RPMI8226 (cell line): ENCODE measurements at regions not wholly inside any gene's neighbourhood (a gene's known extent, or its start where the extent isn't known, plus 50 kb on each side); places are given as distances from the start of the nearest gene placed in this dataset.
"Not testable (repeated sequence)": the region's sequence is repeated elsewhere in the genome, so short reads cannot be mapped to it uniquely, and the experiment has no call there.

Experiments
- DNase-seq: peaks from one replicate; pipeline ENCODE4 v3.0.0-alpha.2; 2015

DNA sequence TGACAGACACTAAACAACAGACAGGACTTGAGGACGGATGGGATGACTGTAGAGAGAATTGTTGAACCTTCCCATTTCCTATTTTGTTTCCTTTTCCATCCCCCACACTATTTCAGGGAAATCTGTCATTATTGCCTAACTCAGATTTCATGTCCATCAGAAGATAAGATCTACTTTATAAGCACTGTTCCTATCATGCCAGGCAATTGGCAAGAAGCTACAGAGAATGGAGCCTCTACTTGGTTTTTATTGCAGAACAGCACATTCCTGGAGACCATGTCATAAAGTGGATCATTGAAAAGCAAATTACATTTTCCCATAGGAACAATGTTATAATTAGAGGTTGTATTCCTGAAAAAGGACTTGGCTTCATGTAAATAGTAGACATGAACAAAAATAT lies 173.7 kb upstream of the KIF2A start:
- no peak for DNase-seq

DNA sequence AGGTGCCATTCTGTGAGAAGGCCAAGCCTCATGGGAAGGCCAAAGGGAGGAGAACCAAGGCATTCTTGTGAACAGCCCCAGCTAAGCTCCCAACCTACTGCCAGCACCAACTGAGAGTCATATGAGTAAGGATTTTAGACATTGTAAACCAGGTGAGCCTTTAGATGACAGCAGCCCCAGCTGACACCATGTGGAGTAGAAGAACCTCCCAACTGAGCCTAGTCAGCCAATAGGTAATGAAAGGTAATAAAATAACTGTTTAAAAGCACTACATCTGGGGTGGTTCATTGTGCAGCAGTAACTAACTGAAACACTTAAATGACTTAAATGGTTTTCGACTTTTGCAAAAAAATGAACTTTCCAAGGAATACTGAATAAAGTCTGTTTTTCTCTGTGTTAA lies 172.6 kb upstream of the KIF2A start:
- no peak for DNase-seq

DNA sequence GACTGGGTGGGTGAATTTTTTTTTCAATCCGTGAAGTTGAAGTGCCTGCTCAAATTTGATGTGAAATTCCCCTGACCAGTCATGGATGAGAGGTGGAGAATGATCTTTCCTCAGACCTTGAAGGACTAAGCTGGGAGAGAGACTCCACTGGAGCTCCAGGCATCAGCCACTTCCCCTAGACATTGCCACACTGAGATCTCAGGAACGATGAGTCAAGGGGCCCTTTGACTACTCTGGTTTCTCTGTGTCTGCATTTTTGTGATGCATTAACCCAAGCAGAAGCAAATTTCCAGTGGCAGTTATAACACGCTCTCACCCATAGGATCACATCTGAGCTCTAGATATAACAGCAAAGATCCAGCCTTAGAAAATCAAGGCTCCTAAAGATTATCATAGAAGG lies 171.2 kb upstream of the KIF2A start:
- DNase-seq = no peak

DNA sequence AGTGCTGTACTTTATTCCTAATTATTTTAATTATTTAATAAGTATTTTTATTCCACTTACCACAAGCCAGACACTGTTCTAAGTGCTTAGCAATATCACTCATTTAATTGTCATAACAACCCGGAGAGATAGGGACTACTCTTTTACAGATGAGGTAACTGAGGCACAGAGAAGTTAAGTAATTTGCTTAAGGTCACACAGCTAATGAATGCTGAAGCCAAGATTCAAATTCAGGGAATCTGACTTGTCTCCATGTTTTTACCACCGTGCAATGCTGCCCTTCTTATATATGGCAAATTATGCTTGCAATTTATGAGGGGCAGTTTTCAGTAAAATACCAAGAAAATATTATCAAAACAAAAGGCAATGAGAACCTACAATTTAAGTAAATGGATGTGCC lies 168.4 kb upstream of the KIF2A start:
- no peak for DNase-seq

DNA sequence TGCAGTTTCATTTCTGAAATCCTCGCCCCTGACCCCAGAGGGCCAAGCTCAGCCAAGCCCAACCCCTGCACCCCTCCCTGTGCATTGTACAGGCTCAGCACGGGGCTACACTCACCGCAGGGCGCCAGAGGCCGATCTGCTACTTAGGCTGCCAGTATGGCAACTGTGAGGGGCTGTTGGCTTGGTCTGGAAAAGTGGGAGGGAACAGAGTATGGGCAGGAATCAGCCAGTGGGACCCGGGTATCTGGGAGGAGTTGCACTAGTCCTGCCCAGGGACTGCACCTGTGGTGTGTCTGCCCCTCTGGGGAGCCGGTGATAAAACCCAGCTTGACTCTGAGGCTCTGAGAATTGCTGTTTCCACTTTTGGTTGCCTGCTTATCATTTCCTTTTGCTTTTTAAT lies 167.4 kb upstream of the KIF2A start:
- DNase-seq = no peak

DNA sequence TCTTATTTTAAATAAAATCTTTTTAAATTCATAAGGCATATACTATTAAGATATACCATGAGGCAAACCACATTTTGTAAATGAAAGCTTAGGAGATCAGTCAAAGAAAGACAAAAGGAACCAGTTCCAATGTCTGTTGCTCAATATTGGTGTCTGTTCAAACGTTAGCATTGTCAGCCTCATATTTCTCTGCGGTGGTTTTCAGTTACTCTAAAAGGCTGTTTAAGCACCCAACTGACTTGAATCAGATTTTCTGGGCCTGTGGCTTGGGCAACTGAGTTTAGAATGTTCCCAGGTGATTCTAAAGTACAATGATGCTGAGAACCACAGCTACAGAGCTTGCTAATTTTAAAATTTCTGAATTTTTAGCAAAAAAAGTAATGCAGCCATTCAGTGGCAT lies 166.3 kb upstream of the KIF2A start:
- DNase-seq = no peak

DNA sequence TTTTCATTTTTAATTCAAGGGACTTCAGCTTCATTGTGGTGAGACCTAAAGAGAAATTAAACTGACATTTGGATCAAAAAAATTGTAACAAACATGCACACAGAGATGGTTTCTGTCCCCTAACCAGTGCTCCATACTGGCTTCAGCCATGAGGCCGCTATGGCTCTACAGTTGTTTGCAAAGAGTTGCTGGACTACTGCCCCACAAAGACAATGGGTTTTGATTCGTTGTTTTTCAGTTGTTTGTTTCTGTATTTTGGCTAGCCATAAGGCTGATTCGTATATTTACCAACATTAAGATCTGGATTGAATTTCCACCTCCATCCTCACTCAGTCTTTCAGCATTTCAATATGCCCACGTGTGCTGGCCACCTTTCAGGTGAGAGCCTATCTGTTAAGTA lies 163.7 kb upstream of the KIF2A start:
- no peak for DNase-seq

DNA sequence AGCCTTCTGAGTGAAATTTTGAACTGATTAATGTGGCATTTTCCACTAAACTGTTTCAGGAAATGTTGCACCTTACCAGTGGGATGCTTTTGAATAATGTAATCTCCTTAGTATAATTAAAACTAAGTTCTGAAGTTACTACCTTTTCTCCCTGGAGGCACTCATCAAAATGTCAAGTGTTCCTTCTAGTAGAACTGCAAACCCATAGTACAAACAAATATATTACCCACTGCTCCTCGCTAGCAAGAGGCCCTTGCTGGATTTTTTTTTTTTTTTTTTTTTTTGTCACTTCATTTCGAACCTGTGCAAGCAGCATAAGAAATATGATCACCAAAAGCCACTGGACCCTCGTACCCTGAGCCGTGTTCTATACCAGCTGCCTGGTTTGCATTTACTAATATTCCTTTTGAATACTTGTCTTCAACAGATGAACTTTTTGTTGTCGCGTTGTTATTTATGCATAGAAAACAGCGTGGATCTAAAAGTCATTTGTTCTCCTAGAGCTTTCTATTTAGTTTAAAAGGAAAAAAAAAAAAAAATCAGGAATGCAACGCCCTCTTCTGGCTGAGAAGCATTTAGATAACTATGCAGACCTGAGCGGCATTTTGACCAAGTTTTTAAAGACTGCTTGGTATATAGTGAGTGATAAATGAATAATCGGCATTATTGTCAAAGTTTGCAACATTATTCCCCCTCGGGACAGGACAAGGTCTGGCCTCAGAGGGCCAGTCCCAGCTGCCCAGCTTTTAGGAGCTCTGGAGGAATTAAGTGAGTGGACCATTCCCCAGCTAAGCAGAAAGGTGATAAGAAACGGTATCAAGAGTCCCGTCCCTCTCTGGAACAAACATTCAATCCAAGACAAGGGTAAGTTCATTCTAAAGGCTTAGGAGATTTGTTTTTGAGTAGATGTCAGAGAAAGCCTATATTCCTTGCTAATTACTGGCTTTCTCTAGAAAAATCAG lies 162.5 kb upstream of the KIF2A start:
- peak; percentile 24 for DNase-seq

DNA sequence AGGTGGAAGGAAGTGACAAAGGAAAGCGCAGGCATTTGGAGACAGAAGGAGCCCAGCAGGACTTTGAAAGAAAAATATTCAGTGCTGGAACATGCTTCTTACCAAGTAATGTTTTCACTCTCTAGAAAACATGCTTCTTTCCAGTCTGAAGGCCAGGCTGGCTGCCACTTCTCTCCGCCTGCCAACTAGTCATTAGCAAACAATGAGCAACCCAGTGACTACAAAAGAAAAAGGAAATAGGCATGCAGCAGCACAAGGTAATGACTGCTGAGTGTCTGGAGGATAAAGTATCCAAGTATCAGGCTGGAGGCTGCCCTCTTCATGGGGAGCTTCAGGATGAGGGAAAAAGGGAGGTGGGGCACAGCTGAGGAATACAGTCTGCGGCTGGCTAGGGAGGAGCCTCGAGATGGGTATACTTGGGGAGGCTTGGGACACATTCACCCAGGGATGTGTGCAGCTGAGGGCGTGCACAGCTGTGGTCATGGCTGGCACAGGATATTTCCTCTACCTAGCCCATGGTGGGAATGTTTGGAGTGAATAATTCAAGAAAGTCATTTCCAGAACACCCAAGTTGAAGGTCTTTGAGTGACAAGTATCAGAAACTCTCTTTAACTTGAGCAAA lies 161.5 kb upstream of the KIF2A start:
- no peak for DNase-seq

DNA sequence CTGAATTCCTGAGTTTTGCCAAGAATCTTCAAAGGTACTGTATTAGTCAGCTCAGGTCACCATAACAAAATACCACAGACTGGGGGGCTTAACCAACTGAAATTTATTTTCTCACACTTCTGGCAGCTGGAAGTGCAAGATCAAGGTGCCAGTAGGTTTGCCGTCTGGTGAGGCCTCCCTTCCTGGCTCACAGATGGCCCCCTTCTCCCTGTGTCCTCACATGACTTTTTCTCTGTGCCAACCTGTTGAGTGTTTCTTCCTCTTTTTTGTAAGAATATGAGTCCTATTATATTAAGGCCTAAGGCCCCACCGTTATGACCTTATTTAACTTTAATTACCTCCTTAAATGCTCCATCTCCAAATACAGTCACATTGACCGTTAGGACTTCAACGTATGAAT lies 156.1 kb upstream of the KIF2A start:
- no peak for DNase-seq

DNA sequence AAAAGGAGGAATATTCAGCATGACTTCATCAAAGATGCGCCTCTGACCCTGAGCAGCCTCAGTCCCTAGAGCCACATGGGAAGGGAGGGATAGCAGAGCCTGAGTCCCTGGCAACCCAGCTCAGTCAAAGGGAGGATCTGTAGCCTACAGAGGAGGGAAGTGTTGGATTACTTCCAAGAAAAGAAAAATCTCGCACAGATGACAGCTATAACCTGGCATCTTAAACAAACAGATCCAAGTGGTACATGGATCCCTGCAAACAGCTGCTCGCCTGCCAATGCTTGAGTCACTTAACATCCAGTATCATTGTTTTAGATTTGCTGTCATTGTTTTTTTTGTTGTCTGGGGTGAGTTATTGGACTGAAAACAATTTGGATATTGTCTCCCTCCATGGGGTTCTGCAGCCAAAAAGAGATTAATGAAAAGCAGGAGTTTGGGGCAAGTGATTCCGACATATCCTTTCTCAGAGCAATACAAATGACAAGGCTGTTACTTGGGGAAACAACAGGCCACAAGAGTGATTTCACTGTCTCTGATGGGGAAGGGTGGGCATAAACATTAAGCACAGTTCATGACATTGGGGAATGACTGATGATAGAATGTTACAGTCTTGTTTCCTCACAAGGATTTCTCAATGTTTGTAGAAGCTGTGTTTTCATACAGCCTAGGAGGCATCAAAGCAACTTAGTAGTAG lies 153.5 kb upstream of the KIF2A start:
- no peak for DNase-seq

DNA sequence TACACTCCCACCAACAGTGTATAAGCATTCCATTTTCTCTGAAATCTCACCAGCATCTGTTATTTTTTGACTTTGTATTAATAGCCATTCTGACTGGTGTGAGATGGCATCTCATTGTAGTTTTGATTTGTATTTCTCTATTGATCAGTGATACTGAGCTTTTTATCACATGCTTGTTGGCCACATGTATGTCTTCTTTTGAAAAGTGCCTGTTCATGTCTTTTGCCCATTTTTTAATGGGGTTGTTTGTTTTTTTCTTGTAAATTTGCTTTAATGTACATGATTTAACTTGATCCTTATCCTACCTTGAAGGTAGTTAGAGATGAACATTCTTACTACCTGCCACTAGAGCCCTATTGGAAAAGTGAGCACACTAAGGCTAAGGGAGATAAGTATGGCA lies 151.2 kb upstream of the KIF2A start:
- no peak for DNase-seq

DNA sequence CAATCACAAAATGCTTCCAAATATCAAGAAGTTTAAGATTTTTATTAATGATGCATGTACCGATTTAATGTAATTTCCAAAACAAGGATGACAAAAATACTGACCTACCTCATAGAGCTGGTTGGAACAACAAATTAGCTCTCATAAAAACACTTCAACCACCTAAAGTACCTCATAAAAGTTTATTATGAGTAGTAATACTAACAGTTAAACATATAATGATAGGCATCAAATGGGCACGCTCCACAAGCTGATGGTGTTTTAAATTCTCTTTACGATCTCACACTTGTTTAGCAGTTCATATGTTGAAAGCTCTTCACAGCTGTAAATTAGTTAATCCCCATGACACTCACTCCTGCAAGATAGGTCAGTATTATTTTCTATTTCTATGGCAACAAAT lies 150.0 kb upstream of the KIF2A start:
- no peak for DNase-seq

DNA sequence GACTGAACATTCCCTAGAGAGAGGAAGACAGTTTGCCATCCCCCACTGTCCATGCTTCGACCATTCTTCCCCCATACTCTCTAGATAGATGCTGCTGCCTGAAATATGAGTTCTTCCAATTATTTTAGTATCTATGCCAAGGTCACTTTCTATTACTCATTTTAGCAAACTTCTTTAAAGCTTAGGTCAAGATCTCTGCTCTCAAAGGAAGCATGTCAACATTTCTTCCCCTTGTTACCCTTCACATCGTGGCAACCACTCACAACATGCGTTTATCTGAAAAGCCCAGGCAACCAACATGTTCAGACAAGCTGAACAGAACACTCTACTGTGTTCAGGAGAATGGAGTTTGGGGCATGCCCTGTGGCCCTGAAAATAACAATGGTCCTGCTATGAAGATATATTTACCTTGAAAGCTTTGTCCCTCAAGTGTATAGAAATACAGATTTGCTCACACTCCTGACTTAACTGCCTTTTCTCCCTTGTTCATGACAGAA lies 138.4 kb upstream of the KIF2A start:
- no peak for DNase-seq

DNA sequence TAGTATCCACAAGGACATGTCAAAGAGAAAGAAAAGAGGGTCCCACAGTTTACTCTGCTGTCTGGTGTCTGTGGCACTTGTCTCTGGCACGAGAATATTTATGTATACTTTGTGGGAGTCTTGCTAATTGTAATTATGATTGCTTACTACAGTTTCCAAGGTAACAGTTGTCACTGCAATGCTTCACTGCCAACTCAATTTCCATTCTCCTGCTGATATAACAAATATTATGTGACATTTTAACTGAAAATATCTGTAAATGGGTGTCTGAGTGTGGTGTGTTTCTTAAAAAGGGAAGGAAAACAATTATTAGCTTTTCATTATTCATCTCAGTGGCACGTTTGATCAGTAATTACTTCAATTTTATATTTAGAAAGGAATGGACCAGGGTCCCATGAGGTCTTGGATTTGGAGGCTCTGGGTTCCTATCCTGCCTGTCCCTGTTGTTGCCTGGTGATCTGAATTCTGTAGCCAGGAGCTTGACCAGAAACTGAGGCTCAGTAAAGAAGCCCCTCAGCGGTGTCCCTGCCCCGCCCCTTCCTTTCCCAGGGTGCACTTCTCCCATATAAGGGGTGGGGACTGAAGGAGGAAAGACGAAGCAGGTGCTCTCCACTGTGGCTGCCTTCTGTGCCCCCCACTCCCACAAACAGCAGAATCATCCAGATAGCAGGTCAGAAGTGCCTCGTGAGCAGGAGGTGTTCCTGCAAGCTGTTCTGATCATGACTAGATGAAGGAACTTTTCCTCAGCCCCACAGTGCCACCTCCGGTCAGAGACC lies 137.3 kb upstream of the KIF2A start:
- DNase-seq = no peak

DNA sequence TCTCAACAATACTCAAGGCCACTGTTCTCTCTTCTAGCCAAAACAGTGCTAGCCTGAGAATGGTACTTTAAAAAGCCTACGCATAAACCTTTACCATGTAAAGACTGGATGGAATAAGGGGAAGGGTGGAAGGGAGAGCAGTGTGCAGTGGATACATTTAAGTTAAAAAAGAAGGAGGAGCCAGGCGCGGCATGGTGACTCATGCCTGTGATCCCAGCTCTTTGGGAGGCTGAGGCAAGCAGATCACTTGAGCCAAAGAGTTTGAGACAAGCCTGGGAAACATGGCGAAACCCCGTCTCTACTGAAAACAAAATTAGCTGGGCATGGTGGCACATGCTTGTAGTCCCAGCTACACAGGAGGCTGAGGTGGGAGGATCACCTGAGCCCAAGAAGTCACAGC lies 127.7 kb upstream of the KIF2A start:
- DNase-seq = no peak

DNA sequence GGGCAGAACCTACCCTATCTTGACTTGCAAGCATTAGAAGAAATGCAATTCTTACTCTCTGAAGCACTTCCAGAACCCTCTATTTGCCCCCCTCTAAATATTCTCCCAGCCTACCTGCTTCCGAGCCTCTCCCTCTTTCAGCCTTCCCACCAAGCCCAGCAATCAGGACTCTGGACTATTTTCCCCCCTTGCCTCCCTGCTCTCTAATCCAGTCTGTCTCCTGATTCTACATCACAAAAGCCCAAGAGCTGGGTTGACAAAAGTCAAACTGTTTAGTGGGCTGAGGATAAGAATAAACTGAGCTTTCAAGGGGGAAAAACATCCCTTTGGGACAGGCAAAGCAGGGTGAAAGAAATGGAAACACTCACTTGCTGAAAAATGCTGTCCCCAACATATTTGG lies 123.2 kb upstream of the KIF2A start:
- no peak for DNase-seq

DNA sequence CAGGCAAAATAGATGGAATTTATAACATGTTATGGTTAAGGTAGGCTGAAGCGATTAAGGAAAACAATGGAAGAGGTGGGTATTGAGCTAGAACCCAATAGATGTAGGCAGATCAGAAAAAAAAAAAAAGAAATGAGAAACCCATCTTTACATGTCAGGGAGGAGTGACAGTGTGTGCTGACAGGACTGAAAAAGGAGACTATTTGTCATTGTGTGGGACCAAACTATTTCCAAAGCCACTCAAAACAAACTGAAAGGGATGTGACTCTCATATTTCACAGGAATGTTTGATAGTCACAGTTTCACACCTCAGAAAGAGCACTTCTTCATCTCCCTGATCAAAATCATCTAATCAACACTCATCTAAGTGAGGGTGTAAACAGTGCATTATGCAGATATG lies 122.3 kb upstream of the KIF2A start:
- DNase-seq = no peak

DNA sequence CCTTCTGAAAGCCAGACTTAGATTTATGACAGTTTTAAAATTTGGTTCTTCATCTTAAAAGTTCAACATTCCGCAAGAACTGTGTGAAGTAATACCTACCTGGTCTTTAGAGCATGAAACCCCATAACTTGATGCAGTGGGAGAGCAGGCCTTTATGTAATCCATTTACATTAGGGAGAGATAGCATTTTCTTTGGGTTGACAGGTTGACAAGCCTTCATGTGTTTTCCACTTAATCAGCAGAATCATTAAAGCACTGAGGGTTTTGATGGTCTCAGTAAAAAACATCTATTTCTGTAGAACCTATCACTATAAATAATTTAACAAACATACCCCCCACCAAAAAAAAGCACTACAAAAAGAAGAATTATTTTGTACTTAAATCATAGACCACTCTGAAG lies 121.6 kb upstream of the KIF2A start:
- no peak for DNase-seq

DNA sequence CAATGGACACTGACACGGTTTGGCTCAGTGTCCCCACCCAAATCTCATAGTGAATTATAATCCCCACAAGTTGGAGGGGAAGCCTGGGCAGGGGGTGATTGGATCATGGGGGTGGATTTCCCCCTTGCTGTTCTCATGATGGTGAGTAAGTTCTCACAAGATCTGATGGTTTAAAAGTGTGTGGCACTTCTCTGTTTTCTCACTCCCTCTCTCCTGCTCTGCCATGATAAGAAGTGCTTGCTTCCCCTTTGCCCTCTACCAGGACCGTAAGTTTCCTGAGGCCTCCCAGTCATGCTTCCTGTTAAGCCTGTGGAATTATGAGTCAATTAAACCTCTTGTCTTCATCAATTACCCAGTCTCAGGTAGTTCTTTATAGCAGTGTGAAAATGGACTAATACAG lies 115.8 kb upstream of the KIF2A start:
- DNase-seq = no peak

DNA sequence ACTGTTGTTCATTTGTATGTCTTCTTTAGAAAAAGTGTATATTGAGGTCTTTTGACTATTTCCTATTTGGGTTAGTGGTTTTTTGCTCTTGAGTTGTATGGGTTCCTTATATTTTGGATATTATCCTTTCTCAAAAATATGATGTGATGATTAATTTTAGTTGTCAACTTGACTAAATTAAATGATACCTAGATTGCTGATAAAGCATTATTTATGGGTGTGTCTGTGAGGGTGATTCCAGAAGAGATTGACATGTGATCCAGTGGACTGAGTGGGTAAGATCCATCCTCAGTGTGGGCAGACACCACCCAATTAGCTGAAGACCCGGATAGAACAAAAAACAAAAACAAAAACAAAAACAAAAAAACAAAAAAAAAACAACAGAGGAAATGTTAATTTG lies 115.1 kb upstream of the KIF2A start:
- DNase-seq = no peak

DNA sequence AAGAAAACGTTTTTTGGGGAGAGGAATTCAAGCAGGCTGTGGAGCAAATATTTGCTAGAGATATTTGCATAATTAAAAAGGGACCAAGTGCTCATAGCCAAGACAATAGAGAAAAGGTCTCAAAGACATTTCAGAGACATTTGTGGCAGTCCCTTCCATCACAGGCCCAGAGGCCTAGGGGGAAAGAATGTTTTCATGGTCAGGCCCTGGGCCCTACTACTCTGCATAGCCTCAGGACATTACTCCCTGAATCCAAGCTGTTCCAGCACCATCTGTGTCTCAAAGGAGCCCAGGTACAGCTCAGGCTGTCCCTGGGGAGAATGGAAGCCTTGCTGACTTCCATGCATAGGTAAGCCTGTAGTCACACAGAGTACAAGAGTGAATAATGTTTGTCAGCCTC lies 113.0 kb upstream of the KIF2A start:
- no peak for DNase-seq

DNA sequence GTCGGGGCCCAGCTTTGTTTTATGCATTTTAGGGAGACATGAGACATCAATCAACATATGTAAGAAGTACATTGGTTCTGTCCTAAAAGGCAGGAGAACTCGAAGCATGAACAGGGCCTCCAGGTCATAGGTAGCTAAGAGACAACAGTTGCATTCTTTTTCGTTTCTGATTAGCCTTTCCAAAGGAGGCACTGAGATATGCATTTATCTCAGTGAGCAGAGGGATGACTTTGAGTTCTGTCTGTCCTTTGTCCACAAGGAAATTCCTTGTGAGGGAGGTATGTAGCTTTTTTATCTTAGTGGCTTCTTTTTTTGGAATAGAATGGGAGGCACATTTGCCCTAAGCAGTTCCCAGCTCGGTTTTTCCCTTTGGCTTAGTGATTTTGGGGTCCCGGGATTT lies 109.5 kb upstream of the KIF2A start:
- not testable (repeated sequence) for DNase-seq
